NCI-H146 (cell line): ENCODE measurements at regions not wholly inside any gene's neighbourhood (a gene's known extent, or its start where the extent isn't known, plus 50 kb on each side); places are given as distances from the start of the nearest gene placed in this dataset.

Experiments used
- DNase-seq: peaks from one replicate; lab custom pipeline; 2025; lab: John Stamatoyannopoulos, UW

DNA sequence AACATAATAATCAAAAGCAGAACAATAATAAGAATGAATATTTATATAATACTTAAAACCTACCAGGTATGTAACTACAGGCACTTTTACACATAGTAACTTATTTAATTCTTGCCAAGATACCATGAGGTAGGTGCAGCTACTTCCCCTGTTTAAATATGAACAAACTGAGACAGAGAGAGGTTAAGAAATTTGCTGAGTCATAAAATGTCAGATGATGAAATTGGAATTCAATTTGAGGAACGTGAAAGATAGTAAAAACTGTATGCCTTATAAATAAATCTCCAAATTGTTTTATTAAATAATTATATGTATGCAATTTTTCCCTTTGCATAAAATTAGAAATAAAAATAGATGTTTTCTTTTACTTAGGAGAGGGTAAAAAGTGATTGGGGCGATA lies 1103.3 kb upstream of the NRXN1 start:
- no peak for DNase-seq

GRCh38 chr2:52128081-52128480 lies 1096.1 kb upstream of the NRXN1 start:
- DNase-seq = no peak

GRCh38 chr2:52127527-52127926 lies 1095.6 kb upstream of the NRXN1 start:
- DNase-seq = no peak

GRCh38 chr2:52117299-52117698 lies 1085.4 kb upstream of the NRXN1 start:
- DNase-seq = no peak

- peak; percentile 0 for DNase-seq
These were observed 1083.8 kb upstream of the NRXN1 start for GRCh38 chr2:52115750-52116149.

DNA sequence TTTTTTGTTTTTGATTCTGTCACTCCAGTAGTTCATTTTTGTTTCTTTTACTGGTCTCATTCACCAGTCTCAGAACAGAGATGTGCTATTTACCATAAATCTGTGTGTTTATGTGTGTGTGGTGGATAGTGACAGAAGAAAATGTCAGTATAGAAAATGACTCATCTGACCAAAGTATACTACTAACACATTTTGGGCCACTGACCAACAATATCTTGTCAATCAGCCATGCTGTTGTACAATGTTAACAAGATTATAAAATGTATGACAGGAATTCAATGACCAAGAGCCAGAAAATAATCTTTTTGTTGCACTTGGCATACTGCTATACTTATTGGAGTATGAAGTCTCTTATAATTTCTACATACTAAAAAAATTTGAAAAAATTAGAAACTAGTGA lies 1081.4 kb upstream of the NRXN1 start:
- DNase-seq = no peak

- DNase-seq = no peak
These were observed 1080.2 kb upstream of the NRXN1 start for GRCh38 chr2:52112141-52112540.

GRCh38 chr2:52107124-52107523 lies 1075.2 kb upstream of the NRXN1 start:
- no peak for DNase-seq

- no peak for DNase-seq
These were observed 1065.1 kb upstream of the NRXN1 start for GRCh38 chr2:52097071-52097470.

DNA sequence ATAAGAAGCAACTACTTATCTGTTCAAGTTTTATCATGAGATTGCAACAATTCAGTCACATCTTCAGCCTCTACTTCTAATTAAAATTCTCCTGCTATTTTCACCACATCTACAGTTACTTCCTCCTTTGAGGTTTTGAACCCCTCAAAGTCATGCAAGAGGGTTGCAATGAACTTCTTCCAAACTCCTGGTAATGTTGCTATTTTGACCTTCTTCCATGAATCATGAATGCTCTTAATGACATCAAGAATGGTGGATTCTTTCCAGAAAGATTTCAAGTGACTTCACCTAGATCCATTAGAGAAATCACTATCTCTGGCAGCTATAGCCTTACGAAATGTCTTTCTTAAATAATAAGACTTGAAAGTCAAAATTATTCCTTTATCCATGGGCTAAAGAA lies 1052.8 kb upstream of the NRXN1 start:
- no peak for DNase-seq

DNA sequence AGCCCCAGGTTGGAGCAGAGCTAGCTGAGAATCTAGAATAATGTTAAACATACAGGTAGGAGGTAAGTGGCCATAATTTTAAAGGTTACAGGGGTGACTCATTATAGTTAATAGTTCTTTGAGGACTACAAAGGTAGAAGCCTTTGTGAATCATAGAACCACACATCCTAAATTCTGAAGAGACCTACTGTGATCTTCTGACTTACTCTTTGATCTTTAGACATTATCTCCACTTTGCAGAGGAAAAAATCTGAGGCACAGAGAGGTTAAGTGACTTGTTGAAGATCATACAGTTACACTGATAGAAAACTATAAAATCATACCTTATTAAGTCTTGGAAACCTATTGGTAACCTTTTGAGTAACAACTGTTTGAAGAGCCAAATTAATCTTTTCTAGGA lies 1051.3 kb upstream of the NRXN1 start:
- no peak for DNase-seq

DNA sequence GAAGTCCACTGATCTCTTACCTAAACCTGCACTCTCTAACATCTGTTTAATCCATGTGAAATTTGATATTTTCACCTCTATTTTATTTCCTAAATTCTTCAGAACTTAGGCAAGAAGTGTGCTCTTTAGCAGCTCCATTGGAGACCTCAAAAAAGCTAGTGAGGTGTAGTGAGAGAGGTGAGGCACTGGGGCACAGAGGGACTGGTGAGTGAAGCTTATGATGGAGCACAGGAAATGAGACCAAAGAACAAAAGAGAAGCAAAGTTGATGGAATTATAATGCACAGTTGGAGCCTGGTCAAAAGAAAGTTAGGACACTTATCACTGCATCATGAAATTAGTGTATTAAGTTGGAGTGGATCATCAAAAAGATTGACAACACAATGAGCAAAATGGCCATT lies 1050.7 kb upstream of the NRXN1 start:
- DNase-seq = no peak

- DNase-seq = no peak
These were observed 1047.7 kb upstream of the NRXN1 start for GRCh38 chr2:52079602-52080001.

DNA sequence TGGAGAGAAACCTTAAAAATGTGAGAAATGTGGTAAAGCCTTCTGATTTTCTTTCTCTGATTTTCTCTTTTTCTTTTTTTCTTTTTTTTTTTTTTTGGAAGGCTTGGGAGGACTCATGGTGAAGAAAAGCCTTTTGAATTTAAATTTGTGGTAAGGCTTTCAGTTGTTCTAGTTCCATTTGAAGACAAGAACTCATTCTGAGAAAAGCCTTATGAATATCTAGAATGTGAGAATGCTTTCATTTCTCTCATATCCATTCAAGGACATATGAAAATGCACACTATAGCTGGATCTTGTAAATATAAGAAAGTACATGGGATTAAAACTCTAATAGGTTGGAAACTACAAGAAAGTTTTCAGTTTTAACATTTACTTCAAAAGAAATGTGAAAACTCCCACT lies 1045.2 kb upstream of the NRXN1 start:
- DNase-seq = no peak

GRCh38 chr2:52074130-52074719 lies 1042.3 kb upstream of the NRXN1 start:
- peak; percentile 13 for DNase-seq

DNA sequence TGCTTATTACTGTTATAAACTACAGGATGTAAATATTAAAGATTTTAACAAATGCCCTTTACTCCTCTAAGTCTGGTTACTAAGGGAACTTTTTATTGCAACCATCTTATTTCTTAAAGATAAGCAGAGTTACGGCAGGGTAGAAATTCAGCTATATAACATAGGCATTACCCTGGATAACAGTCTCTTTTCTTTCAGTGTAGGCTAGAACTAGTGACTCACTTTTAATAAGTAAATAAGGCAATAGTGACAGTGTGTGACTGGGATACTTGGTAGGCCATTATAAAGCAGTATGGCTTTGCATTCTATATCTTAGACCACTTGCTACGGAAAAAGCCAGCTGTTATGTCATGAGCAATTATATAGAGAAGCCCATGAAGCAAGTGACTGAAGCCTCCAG lies 1041.0 kb upstream of the NRXN1 start:
- DNase-seq = no peak

- no peak for DNase-seq
These were observed 1038.7 kb upstream of the NRXN1 start for GRCh38 chr2:52070665-52071064.

- DNase-seq = no peak
These were observed 1032.3 kb upstream of the NRXN1 start for GRCh38 chr2:52064234-52064633.

DNA sequence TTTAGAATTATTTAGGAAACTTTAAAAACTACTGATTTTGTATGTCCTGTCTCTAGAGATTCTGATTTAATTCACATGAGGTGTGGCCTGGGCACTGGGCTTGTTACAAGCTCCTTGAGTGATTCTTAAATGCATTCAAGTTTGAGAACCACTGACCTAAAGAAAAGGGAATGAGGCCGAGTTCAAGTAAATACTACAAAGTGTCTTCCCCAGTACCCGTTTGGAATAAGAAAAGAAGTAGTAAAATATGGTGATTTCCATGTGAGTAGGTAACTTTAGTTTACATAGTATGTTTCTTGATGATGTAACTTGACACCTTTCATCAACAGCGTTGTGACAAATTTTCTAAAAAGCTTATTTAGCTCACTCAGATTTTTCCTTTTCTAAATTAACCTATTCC lies 1022.9 kb upstream of the NRXN1 start:
- no peak for DNase-seq

DNA sequence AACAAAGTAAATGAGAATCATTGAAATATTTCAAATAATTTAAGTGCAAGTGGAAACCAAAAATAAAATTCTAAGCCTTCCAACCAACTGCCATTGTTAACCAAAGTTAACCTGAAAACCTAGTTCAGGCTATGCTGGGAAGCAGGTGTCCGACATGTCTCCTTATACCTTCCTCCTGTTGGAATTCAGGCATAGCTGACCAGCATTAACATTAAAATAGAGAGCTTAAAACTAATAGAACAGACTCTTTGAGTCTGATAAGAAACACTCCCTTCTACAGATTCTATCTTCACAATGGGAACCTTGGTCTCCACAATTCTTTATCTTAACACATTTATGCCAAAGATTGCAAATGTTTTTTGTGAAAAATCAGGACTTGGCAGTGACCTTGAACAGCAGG lies 1004.9 kb upstream of the NRXN1 start:
- no peak for DNase-seq

- DNase-seq = no peak
These were observed 1004.1 kb upstream of the NRXN1 start for GRCh38 chr2:52036024-52036423.

DNA sequence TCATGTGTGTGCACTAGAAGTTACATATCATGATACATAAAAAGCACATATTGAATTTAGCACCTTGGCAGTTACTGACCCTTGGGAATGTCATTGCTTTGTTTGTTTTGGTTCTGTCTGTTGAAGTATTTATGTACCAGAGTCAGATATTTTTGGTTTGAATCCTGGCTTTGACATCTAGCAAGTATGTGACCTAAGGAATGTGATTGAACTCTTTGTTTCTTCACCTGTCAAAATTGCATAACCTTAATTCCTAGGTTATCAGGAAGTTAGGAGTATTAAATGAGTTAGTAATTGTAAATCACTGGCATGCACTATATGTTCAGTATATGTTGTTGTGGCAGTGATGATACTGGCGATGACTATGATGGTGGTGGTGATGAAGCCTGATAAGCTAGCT lies 1003.5 kb upstream of the NRXN1 start:
- no peak for DNase-seq

DNA sequence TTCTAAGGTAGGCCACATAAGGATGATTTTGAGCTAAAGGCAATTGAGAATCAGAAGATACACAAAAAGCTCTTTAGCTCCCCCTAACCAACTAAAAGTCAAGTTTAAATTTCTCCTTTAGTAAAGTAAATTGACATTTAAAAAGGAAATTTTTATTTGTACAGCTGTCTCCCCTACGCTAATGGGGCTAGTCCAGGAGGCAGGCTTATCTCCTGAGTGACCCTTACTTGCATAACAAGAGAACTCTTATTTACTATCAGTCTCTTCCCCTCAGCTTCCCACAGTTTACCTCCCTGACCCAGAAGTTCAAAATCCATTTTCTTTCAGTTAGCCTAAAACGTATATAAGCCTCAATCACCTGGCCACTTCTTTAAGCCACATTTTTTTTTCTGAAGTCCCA lies 1002.8 kb upstream of the NRXN1 start:
- peak; percentile 85 for DNase-seq

DNA sequence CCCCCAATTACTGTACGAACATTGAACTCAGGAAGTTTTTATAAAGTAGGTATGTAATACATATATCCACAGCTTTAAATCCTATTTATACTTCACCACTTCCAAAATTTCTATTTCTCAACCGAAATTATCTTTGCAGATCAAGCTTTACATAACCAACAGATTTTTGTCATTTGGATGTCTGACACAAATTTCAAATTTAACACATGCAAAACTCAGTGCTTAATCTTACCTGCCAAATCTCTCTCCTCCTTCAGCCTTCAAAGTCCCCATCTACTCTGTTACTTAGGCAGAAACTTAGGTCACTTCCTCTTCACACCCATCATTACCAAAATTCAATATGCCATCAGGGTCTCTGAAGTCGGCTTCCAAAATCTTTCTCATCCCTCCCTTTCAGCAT lies 990.1 kb upstream of the NRXN1 start:
- DNase-seq = no peak
